ES-I3 (cell line): ENCODE measurements at regions not wholly inside any gene's neighbourhood (a gene's known extent, or its start where the extent isn't known, plus 50 kb on each side); places are given as distances from the start of the nearest gene placed in this dataset.

Experiments used
- H3K36me3 ChIP-seq: 2 replicates; pipeline ENCODE4 v1.6.1; 2013; ENCODE audit warnings: mild to moderate bottlenecking, low read length, control low read depth, moderate library complexity; ENCODE audit not compliant: insufficient read depth
- H3K4me1 ChIP-seq: 2 replicates; pipeline ENCODE4 v1.6.1; 2013; ENCODE audit warnings: mild to moderate bottlenecking, control low read depth, low read length; ENCODE audit not compliant: insufficient read depth
- H3K9ac ChIP-seq: 2 replicates; pipeline ENCODE4 v1.6.1; 2013; ENCODE audit warnings: low read depth, mild to moderate bottlenecking, low read length, moderate library complexity
- H3K9me3 ChIP-seq: 2 replicates; pipeline ENCODE4 v1.6.1; 2013; ENCODE audit warnings: mild to moderate bottlenecking, low read length, moderate library complexity; ENCODE audit not compliant: control insufficient read depth, insufficient read depth

GRCh38 chr6:14187406-14187805 is 69.8 kb downstream of the CD83 start:
- no peaks in the 10 kb centered on the region for H3K4me1 ChIP-seq
- no peaks in the 10 kb centered on the region for H3K36me3 ChIP-seq
- no peaks in the 10 kb centered on the region for H3K9me3 ChIP-seq
- no peak overlapping the region for H3K9ac ChIP-seq

DNA sequence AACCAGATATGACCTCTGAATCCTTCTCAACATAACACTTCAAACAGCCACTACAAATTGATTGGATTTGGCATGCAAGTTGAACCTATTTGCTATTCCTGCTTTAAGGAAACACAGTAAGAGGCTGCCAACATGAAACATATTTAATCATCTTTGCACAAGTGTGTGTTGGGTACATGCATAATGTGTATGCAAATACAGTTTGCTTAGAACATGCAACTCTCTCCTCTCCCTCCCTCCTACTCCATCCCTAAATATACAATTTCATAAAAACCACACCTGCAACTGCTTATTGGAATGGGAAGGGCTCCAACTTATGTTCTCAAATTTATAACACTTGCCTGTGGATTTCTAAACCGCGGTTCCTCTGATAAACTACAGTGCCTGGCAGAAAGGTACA is 71.5 kb downstream of the CD83 start:
- H3K4me1 ChIP-seq, result peaks cover 9% of the 10 kb centered on the region; the same call in 1 of the 2 replicates
- no peaks in the 10 kb centered on the region for H3K9me3 ChIP-seq
- H3K36me3 ChIP-seq, result no peaks in the 10 kb centered on the region

DNA sequence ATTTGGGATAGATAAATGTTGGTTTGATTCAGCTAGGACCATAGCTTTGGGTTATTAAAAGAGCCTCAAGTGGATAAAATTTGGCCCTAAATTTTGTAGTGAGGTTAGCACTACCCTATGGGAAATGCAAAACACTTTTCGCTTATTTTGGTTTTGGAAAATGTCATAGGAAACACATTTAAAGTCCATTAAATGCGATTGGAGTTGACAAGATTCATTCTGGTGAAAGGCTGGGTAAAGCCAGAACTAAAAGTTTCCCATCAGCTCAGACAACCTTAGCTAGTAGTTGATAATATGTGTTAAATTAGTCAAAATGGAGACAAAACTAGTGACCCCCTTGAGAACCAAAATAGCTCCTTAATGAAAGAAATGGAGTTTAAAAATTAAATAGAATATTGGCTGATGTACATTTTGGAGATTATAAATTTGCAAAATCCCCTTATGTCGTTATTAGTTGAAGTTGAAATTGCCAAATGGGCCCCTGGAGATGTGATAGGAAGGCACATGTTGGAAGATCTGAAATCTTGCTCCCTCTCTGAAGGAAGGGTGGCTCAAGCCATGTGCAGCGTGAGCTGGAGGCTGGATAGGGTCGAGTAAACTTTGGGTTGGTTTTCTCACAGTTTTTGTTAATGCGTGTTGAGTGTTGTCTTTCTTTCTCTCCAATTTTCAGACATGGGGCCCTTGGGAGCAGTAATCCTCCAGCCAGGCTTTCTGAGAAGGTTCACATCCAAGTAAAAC is 72.8 kb downstream of the CD83 start:
- peaks cover 14% of the 10 kb centered on the region for H3K4me1 ChIP-seq
- H3K36me3 ChIP-seq, result no peaks in the 10 kb centered on the region
- no peaks in the 10 kb centered on the region for H3K9me3 ChIP-seq
- H3K9ac ChIP-seq, result no peak overlapping the region

More for the DNA sequence above, 71.5 kb downstream of the CD83 start:
- no peak overlapping the region for H3K9ac ChIP-seq

GRCh38 chr6:14190929-14191224 is 73.3 kb downstream of the CD83 start:
- Histone ChIP-seq H3K9me3 (no peaks in the 10 kb centered on the region), H3K36me3 (no peaks in the 10 kb centered on the region), H3K4me1 (peaks cover 14% of the 10 kb centered on the region), H3K9ac (no peak overlapping the region)

DNA sequence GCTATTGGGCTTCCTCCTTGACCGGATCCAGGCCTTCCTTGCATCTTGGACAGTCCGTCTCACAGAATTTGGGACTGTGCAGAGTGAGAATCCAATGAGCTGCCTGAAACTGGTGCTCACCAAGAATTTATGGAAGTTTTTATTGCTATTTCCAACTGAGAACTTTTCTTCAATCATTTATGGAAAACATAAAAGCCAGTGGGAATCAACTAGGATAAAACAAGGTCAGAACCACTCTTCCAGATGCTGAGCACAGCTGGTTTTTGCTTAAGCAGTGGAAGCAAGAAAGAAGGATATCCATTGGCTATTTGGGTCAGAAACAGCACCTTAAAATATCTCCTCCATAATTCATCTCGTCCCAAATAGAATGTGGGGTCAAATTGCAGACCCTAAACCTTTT is 74.2 kb downstream of the CD83 start:
- Histone ChIP-seq H3K9me3 (no peaks in the 10 kb centered on the region), H3K36me3 (no peaks in the 10 kb centered on the region), H3K9ac (no peak overlapping the region), H3K4me1 (peaks cover 14% of the 10 kb centered on the region)

DNA sequence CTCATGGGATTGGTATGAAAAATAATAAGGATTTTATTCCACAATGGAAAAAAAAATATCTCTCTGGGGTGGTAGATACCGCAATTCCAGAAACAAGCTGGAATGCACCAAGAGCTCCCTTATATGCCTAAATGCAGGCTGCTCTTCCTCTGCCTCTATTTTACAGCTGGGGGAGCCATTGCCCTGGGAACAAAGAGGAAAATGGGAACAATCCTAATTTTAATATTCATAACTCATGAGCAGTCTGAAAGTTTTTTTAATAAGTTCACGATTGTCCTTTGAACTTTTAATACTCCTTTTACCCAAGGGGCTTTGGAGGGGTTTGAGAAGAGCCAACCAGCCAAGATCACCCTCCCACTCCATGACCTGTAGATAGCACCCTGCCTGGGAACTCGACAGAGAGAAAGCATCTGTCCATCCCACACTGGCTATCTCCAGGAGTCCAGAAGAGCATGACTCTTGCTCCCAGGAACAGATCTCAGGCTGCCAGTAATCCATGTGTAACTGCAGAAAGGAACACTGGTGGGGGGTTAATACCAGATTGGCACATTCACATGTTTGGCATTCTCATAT is 74.7 kb downstream of the CD83 start:
- no peaks in the 10 kb centered on the region for H3K36me3 ChIP-seq
- H3K4me1 ChIP-seq, result peaks cover 14% of the 10 kb centered on the region
- no peaks in the 10 kb centered on the region for H3K9me3 ChIP-seq
- H3K9ac ChIP-seq, result no peak overlapping the region

DNA sequence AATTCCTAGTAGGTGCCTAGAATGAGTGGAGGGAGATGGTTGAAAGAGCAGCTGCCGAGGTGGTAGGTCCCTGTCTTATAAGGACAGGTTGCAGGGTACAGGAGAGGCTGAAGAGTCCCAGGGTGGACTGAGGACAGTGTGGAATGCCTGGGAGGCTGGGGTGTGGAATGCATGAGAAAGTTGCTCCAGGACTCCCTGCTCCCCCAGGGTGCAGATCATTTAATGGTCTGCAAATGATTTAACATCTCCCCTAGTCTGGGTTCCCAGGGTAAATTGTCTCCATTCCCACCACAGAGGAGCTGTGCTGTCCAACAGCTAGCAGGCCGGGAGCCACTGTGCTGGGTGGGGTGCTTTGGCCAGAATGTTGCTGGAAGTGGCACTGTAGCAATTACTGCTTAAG is 76.0 kb downstream of the CD83 start:
- Histone ChIP-seq H3K4me1 (peaks cover 14% of the 10 kb centered on the region), H3K9me3 (no peaks in the 10 kb centered on the region; the same call in 1 of the 2 replicates), H3K9ac (no peak overlapping the region), H3K36me3 (no peaks in the 10 kb centered on the region)

GRCh38 chr6:14194483-14194882 is 76.9 kb downstream of the CD83 start:
- Histone ChIP-seq H3K9me3 (peaks cover under 1% of the 10 kb centered on the region; the same call in 1 of the 2 replicates), H3K9ac (no peak overlapping the region), H3K36me3 (no peaks in the 10 kb centered on the region), H3K4me1 (peaks cover 14% of the 10 kb centered on the region)

- Histone ChIP-seq H3K36me3 (no peaks in the 10 kb centered on the region), H3K4me1 (peaks cover 14% of the 10 kb centered on the region), H3K9ac (no peak overlapping the region), H3K9me3 (peaks cover 5% of the 10 kb centered on the region; the same call in 1 of the 2 replicates)
Measured at GRCh38 chr6:14194976-14195375, 77.4 kb downstream of the CD83 start.

DNA sequence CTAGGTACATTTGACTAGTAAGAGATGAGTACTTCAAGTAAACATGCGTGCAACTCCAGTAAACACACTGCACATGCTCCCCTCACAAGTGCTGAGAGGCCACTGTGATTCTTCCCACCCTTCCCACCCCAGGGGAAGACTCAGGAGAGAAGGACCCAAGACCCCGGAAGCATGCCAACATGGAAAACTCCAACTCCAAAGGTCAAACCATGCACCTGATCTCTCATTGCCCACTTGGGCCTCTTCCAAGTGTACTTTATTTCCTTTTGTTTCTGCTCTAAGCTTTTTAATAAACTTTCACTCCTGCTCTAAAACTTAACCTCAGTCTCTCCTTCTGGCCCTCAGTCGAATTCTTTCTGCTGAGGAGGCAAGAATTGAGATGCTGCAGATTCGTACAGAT is 78.5 kb downstream of the CD83 start:
- peaks cover 14% of the 10 kb centered on the region for H3K4me1 ChIP-seq
- H3K9ac ChIP-seq, result no peak overlapping the region
- peaks cover 7% of the 10 kb centered on the region; the same call in 1 of the 2 replicates for H3K9me3 ChIP-seq
- H3K36me3 ChIP-seq, result no peaks in the 10 kb centered on the region

DNA sequence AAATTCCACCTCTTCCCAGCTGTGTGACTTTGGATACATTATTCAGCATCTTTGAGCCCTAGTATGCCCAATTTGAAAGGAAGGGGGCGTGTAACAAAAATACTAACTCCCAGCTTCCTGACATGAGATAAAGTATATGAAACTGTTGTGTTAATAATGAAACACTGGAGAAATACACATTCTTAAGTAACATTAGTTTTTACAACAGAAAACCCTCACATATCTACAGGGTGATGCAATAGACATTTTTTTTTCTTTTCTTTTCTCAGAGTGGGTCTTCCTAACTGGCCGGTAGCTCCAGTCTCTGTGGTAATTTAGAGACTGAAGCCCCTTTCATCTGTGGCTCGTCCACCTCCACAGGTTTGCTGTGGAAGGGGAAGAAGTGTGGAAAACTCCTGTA is 79.5 kb downstream of the CD83 start:
- peaks cover 7% of the 10 kb centered on the region; the same call in 1 of the 2 replicates for H3K9me3 ChIP-seq

DNA sequence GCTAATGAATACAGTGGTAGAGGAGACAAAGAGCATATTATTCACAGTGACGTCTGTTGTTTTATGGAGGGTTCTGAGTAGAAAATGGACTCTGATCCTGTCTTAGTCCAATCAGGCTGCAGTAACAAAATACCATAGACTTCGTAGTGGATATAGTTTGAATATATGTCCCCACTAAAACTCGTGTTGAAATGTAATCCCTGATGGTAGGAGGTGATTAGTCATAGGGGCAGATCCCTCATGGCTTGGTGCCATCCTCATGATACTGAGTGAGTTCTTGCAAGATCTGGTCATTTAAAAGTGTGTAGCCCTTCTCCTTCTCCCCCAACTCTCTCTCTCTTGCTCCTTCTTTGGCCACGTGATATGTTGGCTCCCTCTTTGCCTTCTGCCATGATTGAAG is 82.5 kb downstream of the CD83 start:
- Histone ChIP-seq H3K4me1 (no peaks in the 10 kb centered on the region), H3K9ac (no peak overlapping the region), H3K9me3 (peaks cover 7% of the 10 kb centered on the region; the same call in 1 of the 2 replicates), H3K36me3 (no peaks in the 10 kb centered on the region)

More for the DNA sequence above, 79.5 kb downstream of the CD83 start:
- Histone ChIP-seq H3K4me1 (peaks cover 14% of the 10 kb centered on the region), H3K9ac (no peak overlapping the region), H3K36me3 (no peaks in the 10 kb centered on the region)

- Histone ChIP-seq H3K9ac (no peak overlapping the region), H3K4me1 (no peaks in the 10 kb centered on the region), H3K9me3 (peaks cover 7% of the 10 kb centered on the region; the same call in 1 of the 2 replicates), H3K36me3 (no peaks in the 10 kb centered on the region)
Measured at GRCh38 chr6:14202947-14203346, 85.4 kb downstream of the CD83 start.

DNA sequence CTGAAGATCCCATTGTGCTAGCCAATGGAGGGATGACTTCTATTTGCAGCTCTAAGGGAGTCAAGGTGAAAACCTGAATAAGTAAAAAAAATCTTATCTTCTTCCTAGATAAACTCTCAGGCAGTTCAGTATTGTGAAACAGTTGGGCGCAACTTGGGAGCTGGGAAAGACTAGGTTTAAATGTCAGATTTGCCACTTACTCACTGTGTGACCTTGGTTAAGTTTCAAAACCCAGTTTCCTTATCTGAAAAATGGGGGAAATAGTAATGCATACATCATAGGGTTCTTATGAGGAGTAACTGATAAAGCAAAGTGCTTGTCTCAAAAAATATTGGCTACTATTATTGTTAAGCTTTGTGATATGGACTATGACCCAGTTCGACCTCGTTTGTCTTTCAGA is 88.8 kb downstream of the CD83 start:
- Histone ChIP-seq H3K9me3 (no peaks in the 10 kb centered on the region), H3K4me1 (no peaks in the 10 kb centered on the region), H3K36me3 (no peaks in the 10 kb centered on the region), H3K9ac (no peak overlapping the region)

DNA sequence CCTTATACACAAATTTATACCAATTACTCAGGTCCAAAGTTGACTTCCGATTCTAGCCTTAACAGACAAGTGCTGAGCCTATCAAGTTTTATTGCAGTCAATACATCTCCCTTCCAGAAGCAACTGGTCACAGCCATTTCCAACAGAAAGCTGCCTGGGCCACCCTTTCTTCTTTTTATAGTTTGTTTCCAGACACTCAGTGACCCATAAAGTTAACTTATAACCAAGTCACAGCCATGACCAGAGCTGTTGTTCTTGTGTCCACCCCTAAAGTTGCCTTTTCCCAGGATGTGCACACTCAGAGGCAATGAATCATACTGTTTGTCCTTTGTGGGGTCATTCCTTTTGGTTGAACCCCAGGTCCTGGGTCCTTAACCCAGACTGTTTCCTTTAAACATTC is 89.9 kb downstream of the CD83 start:
- Histone ChIP-seq H3K9ac (no peak overlapping the region), H3K36me3 (no peaks in the 10 kb centered on the region), H3K4me1 (peaks cover 5% of the 10 kb centered on the region; the same call in 1 of the 2 replicates), H3K9me3 (no peaks in the 10 kb centered on the region)
